ENCODE measurements at regions not wholly inside any gene's neighbourhood (a gene's known extent, or its start where the extent isn't known, plus 50 kb on each side); places are given as distances from the start of the nearest gene placed in this dataset.

GRCh38 chr4:137651128-137651527, 118.8 kb upstream of the PCDH18 start:
- Histone ChIP-seq H3K9me3 (ENCODE audit: control insufficient read depth in 1 of 2, low read length in 2 of 2) (no peaks in the 10 kb centered on the region), H3K9ac (ENCODE audit: low read depth in 1 of 2, low read length in 2 of 2) (no peak overlapping the region), H3K27me3 (ENCODE audit: control insufficient read depth in 1 of 2, insufficient read depth in 2 of 2, low read length in 2 of 2) (no peaks in the 10 kb centered on the region), H3K27ac (ENCODE audit: low read depth, low read length) (no peak overlapping the region), H3K36me3 (ENCODE audit: control insufficient read depth in 1 of 2, insufficient read depth in 2 of 2, low read length in 2 of 2) (no peaks in the 10 kb centered on the region), H3K4me3 (ENCODE audit: low read depth in 1 of 2, low read length in 2 of 2) (no peak overlapping the region), H3K4me1 (ENCODE audit: control insufficient read depth in 1 of 2, insufficient read depth in 2 of 2, low read length in 2 of 2) (no peaks in the 10 kb centered on the region)

GRCh38 chr4:137649711-137650450, 117.6 kb upstream of the PCDH18 start:
- Histone ChIP-seq H3K9me3 (ENCODE audit: control insufficient read depth in 1 of 2, low read length in 2 of 2) (no peaks in the 10 kb centered on the region), H3K36me3 (ENCODE audit: control insufficient read depth in 1 of 2, insufficient read depth in 2 of 2, low read length in 2 of 2) (no peaks in the 10 kb centered on the region), H3K27me3 (ENCODE audit: control insufficient read depth in 1 of 2, insufficient read depth in 2 of 2, low read length in 2 of 2) (no peaks in the 10 kb centered on the region), H3K4me3 (ENCODE audit: low read depth in 1 of 2, low read length in 2 of 2) (no peak overlapping the region), H3K9ac (ENCODE audit: low read depth in 1 of 2, low read length in 2 of 2) (no peak overlapping the region), H3K4me1 (ENCODE audit: control insufficient read depth in 1 of 2, insufficient read depth in 2 of 2, low read length in 2 of 2) (no peaks in the 10 kb centered on the region), H3K27ac (ENCODE audit: low read depth, low read length) (no peak overlapping the region)

GRCh38 chr4:137648531-137648930, 116.2 kb upstream of the PCDH18 start:
- Histone ChIP-seq H3K4me1 (ENCODE audit: control insufficient read depth in 1 of 2, insufficient read depth in 2 of 2, low read length in 2 of 2) (no peaks in the 10 kb centered on the region), H3K27me3 (ENCODE audit: control insufficient read depth in 1 of 2, insufficient read depth in 2 of 2, low read length in 2 of 2) (no peaks in the 10 kb centered on the region), H3K36me3 (ENCODE audit: control insufficient read depth in 1 of 2, insufficient read depth in 2 of 2, low read length in 2 of 2) (no peaks in the 10 kb centered on the region), H3K9me3 (ENCODE audit: control insufficient read depth in 1 of 2, low read length in 2 of 2) (no peaks in the 10 kb centered on the region), H3K27ac (ENCODE audit: low read depth, low read length) (no peak overlapping the region), H3K4me3 (ENCODE audit: low read depth in 1 of 2, low read length in 2 of 2) (no peak overlapping the region), H3K9ac (ENCODE audit: low read depth in 1 of 2, low read length in 2 of 2) (no peak overlapping the region)

GRCh38 chr4:137647375-137647774, 115.1 kb upstream of the PCDH18 start:
- Histone ChIP-seq H3K4me3 (ENCODE audit: low read depth in 1 of 2, low read length in 2 of 2) (no peak overlapping the region), H3K27ac (ENCODE audit: low read depth, low read length) (no peak overlapping the region), H3K36me3 (ENCODE audit: control insufficient read depth in 1 of 2, insufficient read depth in 2 of 2, low read length in 2 of 2) (no peaks in the 10 kb centered on the region), H3K27me3 (ENCODE audit: control insufficient read depth in 1 of 2, insufficient read depth in 2 of 2, low read length in 2 of 2) (no peaks in the 10 kb centered on the region), H3K9me3 (ENCODE audit: control insufficient read depth in 1 of 2, low read length in 2 of 2) (no peaks in the 10 kb centered on the region), H3K9ac (ENCODE audit: low read depth in 1 of 2, low read length in 2 of 2) (no peak overlapping the region), H3K4me1 (ENCODE audit: control insufficient read depth in 1 of 2, insufficient read depth in 2 of 2, low read length in 2 of 2) (no peaks in the 10 kb centered on the region)

GRCh38 chr4:137644201-137644600, 111.9 kb upstream of the PCDH18 start:
- no peaks in the 10 kb centered on the region for H3K4me1 ChIP-seq (ENCODE audit: control insufficient read depth in 1 of 2, insufficient read depth in 2 of 2, low read length in 2 of 2)
- no peak overlapping the region for H3K4me3 ChIP-seq (ENCODE audit: low read depth in 1 of 2, low read length in 2 of 2)
- H3K27ac ChIP-seq (ENCODE audit: low read depth, low read length) = no peak overlapping the region
- no peaks in the 10 kb centered on the region for H3K36me3 ChIP-seq (ENCODE audit: control insufficient read depth in 1 of 2, insufficient read depth in 2 of 2, low read length in 2 of 2)
- H3K9me3 ChIP-seq (ENCODE audit: control insufficient read depth in 1 of 2, low read length in 2 of 2) = peaks cover 0 to 4% of the 10 kb centered on the region in 2 donors
- no peaks in the 10 kb centered on the region for H3K27me3 ChIP-seq (ENCODE audit: control insufficient read depth in 1 of 2, insufficient read depth in 2 of 2, low read length in 2 of 2)
- H3K9ac ChIP-seq (ENCODE audit: low read depth in 1 of 2, low read length in 2 of 2) = no peak overlapping the region

GRCh38 chr4:137641544-137641943, 109.2 kb upstream of the PCDH18 start:
- no peaks in the 10 kb centered on the region for H3K36me3 ChIP-seq (ENCODE audit: control insufficient read depth in 1 of 2, insufficient read depth in 2 of 2, low read length in 2 of 2)
- H3K9ac ChIP-seq (ENCODE audit: low read depth in 1 of 2, low read length in 2 of 2) = no peak overlapping the region

GRCh38 chr4:137640838-137641158, 108.5 kb upstream of the PCDH18 start:
- Histone ChIP-seq H3K9ac (ENCODE audit: low read depth in 1 of 2, low read length in 2 of 2) (no peak overlapping the region), H3K27ac (ENCODE audit: low read depth, low read length) (no peak overlapping the region), H3K36me3 (ENCODE audit: control insufficient read depth in 1 of 2, insufficient read depth in 2 of 2, low read length in 2 of 2) (no peaks in the 10 kb centered on the region), H3K4me3 (ENCODE audit: low read depth in 1 of 2, low read length in 2 of 2) (no peak overlapping the region), H3K27me3 (ENCODE audit: control insufficient read depth in 1 of 2, insufficient read depth in 2 of 2, low read length in 2 of 2) (no peaks in the 10 kb centered on the region), H3K9me3 (ENCODE audit: control insufficient read depth in 1 of 2, low read length in 2 of 2) (peaks cover 0 to 4% of the 10 kb centered on the region in 2 donors), H3K4me1 (ENCODE audit: control insufficient read depth in 1 of 2, insufficient read depth in 2 of 2, low read length in 2 of 2) (no peaks in the 10 kb centered on the region)

More at GRCh38 chr4:137641544-137641943, 109.2 kb upstream of the PCDH18 start:
- H3K9me3 ChIP-seq (ENCODE audit: control insufficient read depth in 1 of 2, low read length in 2 of 2) = peaks cover 0 to 4% of the 10 kb centered on the region in 2 donors
- no peak overlapping the region for H3K4me3 ChIP-seq (ENCODE audit: low read depth in 1 of 2, low read length in 2 of 2)
- H3K4me1 ChIP-seq (ENCODE audit: control insufficient read depth in 1 of 2, insufficient read depth in 2 of 2, low read length in 2 of 2) = no peaks in the 10 kb centered on the region
- no peaks in the 10 kb centered on the region for H3K27me3 ChIP-seq (ENCODE audit: control insufficient read depth in 1 of 2, insufficient read depth in 2 of 2, low read length in 2 of 2)
- no peak overlapping the region for H3K27ac ChIP-seq (ENCODE audit: low read depth, low read length)

- Histone ChIP-seq H3K36me3 (ENCODE audit: control insufficient read depth in 1 of 2, insufficient read depth in 2 of 2, low read length in 2 of 2) (no peaks in the 10 kb centered on the region), H3K9me3 (ENCODE audit: control insufficient read depth in 1 of 2, low read length in 2 of 2) (peaks cover 0 to 4% of the 10 kb centered on the region in 2 donors), H3K9ac (ENCODE audit: low read depth in 1 of 2, low read length in 2 of 2) (no peak overlapping the region), H3K27me3 (ENCODE audit: control insufficient read depth in 1 of 2, insufficient read depth in 2 of 2, low read length in 2 of 2) (no peaks in the 10 kb centered on the region), H3K27ac (ENCODE audit: low read depth, low read length) (no peak overlapping the region), H3K4me3 (ENCODE audit: low read depth in 1 of 2, low read length in 2 of 2) (no peak overlapping the region), H3K4me1 (ENCODE audit: control insufficient read depth in 1 of 2, insufficient read depth in 2 of 2, low read length in 2 of 2) (no peaks in the 10 kb centered on the region)
Measured at GRCh38 chr4:137640156-137640837, 108.0 kb upstream of the PCDH18 start.

- Histone ChIP-seq H3K9ac (ENCODE audit: low read depth in 1 of 2, low read length in 2 of 2) (no peak overlapping the region), H3K27me3 (ENCODE audit: control insufficient read depth in 1 of 2, insufficient read depth in 2 of 2, low read length in 2 of 2) (no peaks in the 10 kb centered on the region), H3K4me1 (ENCODE audit: control insufficient read depth in 1 of 2, insufficient read depth in 2 of 2, low read length in 2 of 2) (no peaks in the 10 kb centered on the region), H3K4me3 (ENCODE audit: low read depth in 1 of 2, low read length in 2 of 2) (no peak overlapping the region), H3K36me3 (ENCODE audit: control insufficient read depth in 1 of 2, insufficient read depth in 2 of 2, low read length in 2 of 2) (no peaks in the 10 kb centered on the region), H3K9me3 (ENCODE audit: control insufficient read depth in 1 of 2, low read length in 2 of 2) (peaks cover 0 to 4% of the 10 kb centered on the region in 2 donors), H3K27ac (ENCODE audit: low read depth, low read length) (no peak overlapping the region)
Measured at GRCh38 chr4:137638934-137639333, 106.6 kb upstream of the PCDH18 start.

GRCh38 chr4:137635601-137636000, 103.3 kb upstream of the PCDH18 start:
- H3K4me1 ChIP-seq (ENCODE audit: control insufficient read depth in 1 of 2, insufficient read depth in 2 of 2, low read length in 2 of 2) = no peaks in the 10 kb centered on the region
- H3K4me3 ChIP-seq (ENCODE audit: low read depth in 1 of 2, low read length in 2 of 2) = no peak overlapping the region
- H3K27me3 ChIP-seq (ENCODE audit: control insufficient read depth in 1 of 2, insufficient read depth in 2 of 2, low read length in 2 of 2) = no peaks in the 10 kb centered on the region
- peaks cover 0 to under 1% of the 10 kb centered on the region in 2 donors for H3K9me3 ChIP-seq (ENCODE audit: control insufficient read depth in 1 of 2, low read length in 2 of 2)
- no peaks in the 10 kb centered on the region for H3K36me3 ChIP-seq (ENCODE audit: control insufficient read depth in 1 of 2, insufficient read depth in 2 of 2, low read length in 2 of 2)
- H3K9ac ChIP-seq (ENCODE audit: low read depth in 1 of 2, low read length in 2 of 2) = no peak overlapping the region
- no peak overlapping the region for H3K27ac ChIP-seq (ENCODE audit: low read depth, low read length)

All from duodenal mucosa (tissue), 2 donors.